ENCODE measurements at regions not wholly inside any gene's neighbourhood (a gene's known extent, or its start where the extent isn't known, plus 50 kb on each side); places are given as distances from the start of the nearest gene placed in this dataset.
"Not testable (repeated sequence)": the region's sequence is repeated elsewhere in the genome, so short reads cannot be mapped to it uniquely, and the experiment has no call there.

DNA sequence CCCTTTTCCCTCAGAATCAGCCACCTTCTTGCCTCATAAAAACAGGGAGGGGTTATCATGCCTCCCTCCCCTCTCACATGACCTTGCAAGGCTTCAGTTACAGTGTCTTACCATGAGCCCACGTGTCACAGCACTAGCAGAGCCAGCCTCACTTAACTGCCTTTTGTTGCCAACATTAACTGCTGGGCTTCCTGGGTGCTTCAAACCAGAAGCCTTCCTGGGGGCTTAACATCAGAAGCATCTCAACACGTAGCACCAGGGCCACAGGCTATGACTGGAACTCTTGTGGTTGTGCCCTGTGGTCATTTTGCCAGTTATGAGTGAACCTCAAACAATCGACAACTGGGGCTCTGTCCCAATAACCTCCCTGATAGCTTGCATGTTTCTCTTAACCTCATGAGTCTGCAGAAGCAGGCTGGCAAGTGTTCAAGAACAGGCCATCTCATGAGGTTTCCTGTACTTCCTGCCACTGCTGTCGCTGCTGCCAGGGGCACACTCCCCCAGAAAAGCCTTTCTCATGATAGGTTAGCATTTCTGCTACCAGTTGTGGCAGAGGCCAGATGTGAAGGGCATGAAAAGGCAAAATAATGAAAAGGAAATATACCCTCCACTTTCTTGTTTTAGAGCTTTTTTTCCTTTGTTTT, 132.2 kb downstream of the GLUL start:
- DNase-seq: peak; percentile 95

DNA sequence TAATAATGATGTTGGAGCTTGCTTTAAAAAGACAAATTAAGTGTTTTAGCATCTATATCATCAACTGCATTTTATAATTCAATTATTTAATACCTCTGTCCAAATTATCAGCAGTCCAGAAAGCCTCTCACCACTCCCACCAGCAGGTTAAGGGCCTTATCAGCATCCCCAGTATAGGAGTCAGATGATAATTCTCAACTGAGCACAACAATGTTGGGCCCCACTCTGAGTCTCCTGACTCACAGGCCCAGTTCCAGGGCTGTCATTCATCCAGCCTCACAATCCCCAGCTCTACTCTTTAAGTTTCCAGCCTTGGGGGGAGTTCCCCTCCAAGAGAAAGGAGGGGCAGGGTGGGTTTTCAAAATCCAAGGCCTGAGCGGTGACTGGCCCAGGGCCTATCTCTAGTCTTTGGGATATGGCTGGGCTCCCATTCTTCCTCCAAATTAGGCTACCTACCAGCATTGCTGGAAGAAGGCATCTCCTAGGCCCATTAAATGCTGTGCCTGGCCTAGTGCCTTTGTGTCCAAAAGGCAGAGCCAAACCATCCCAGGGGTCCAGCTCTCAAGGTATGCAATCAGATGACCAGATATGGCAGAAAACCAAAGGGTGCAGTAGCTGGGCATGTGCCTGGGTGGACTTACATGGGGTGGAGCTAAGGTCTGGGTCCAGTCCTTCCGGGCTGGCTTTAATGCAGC, 134.1 kb downstream of the GLUL start:
- no peak for DNase-seq

DNA sequence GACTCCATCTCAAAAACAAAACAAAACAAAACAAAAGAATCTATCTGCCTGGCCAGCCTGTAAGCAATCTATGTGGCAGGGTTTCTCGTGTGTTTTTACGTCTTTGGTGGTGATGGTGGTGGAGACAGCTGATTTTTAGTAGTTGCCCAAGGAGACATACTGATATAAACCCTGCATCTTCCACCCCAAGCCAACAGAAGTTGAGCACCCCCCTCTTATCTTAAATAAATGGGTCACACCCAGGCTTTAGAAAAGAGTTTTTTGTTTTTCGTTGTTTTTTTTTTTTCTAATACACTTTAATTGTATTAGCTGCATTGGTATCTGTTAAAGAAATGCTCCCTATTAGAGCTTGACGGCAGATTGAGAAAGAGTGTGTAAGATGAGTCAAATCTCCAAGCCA, 134.7 kb downstream of the GLUL start:
- no peak for DNase-seq

DNA sequence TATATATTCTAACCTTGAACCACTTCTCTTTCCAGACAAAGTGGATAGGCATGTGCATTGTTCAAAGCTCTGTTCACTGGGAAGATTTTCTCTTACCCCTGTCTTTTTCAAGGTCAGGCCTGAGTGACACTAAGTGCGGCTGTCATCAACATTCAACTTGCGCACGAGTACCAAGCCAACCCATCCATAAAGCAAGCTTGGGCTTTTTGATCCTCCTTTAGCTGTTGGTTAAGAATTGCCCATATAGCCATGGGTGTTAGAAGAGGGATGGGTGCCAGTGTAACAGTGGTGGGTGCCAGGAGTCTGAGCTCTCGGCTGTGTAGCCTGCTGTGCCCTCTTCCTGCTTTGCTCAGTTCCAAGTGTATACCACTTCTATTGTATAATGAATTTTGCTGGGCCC, 136.1 kb downstream of the GLUL start:
- DNase-seq: no peak

DNA sequence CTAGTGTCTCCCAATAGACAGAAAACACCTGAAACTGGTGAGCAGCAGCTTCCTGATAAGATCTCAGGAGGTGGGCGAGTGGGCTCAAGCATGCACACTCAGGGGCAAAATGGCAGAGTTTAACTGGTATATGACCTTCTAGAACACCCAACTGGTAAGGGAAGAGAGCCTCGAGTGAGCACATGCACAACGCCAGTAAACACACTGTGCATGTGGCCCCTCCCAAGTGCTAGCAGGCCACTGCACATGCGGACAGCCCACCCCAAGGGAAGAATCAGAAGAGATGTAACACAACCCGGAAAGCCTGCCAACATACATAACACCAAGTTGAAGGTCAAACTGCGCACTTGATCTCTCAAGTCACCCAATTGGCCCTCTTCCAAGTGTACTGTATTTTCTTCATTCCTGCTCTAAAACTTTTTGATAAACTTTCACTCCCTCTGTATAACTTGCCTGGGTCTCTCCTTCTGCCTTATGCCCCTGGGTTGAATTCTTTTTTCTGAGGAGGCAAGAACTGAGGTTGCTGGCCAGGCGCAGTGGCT, 138.2 kb downstream of the GLUL start:
- no peak for DNase-seq

DNA sequence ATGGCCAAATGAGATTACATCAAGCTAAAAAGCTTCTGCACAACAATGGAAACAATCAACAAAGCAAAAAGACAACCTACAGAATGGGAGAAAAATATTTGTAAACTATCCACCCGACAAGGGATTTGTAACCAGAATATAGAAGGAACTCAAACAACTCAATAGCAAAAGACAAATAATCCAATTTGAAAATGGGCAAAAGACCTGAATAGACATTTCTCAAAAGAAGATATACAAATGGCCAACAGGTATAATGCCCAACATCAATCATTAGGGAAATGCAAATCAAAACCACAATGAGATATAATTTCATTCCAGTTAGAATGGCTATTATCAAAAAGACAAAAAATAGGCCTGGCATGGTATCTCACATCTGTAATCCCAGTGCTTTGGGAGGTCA, 140.0 kb downstream of the GLUL start:
- no peak for DNase-seq

DNA sequence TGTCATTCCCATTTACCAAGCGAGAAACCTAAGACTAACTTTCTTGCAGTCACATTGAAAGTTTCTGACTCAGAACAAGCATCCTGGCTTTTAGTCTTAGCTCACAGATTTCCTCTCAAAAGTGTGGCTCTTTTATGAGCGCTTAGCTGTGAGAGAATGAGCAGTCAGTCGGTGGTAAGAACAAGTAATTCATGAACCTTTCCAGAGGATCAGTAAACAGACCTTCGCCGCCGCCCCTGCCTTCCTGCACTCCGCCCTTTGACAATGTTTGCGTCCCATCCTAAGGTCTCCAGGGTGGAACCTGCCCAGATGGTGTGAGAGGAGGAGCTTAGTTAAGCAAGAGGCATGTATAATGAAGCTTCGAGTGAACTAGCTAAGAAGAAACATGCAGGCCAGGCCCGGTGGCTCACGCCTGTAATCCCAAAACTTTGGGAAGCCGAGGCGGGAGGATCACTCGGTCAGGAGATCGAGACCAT, 142.4 kb downstream of the GLUL start:
- DNase-seq: no peak

DNA sequence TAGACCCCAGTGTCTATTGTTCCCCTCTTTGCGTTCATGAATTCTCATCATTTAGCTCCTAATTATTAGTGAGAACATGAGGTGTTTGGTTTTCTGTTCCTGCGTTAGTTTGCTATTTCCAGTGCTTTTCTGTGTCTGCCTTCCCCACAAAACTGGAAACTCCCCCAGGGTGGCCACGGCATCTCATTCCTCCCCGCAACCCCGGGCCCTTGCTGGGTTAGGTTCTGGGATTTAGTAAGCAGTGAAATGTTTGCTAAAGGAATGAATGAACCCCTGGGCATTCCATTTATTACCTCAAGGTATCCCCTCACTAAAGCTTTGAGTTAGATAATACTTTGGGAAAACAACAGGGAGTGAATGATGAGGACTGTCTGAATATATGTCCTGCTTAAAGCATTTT, 142.9 kb downstream of the GLUL start:
- DNase-seq: no peak

DNA sequence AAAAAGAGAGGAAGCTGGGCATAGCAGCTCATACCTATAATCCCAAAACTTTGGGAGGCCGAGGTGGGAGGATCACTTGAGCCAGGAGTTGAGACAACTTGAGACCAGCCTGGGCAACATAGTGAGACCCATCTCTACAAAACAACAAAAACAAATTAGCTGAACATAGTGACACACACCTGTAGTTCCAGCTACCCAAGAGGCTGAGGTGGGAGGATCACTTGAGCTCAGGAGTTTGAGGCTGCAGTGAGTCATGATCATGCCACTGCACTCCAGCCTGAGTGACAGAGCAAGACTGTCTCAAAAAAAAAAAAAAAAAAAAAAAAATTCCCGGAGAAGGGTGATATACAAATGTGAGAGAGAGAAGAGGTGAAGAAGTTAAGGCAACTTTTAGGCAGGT, 143.8 kb downstream of the GLUL start:
- DNase-seq: not testable (repeated sequence)

DNA sequence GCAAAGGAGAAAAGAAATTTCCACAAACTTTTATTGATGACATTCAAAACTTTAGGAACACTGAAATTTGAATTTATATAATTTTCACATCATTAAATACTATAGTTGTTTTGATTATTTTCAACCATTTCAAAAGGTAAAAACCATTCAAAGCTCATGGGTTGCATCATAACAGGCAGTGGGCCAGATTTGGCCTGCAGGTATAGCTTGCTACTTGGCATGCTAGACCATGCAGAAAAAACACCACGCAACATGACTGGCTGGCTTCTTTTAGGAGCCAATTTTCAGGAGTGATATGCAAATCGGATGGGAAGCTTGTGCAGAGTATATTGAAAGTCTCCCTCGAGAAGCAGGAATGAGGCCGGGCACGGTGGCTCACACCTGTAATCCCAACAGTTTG, 144.8 kb downstream of the GLUL start:
- no peak for DNase-seq

DNA sequence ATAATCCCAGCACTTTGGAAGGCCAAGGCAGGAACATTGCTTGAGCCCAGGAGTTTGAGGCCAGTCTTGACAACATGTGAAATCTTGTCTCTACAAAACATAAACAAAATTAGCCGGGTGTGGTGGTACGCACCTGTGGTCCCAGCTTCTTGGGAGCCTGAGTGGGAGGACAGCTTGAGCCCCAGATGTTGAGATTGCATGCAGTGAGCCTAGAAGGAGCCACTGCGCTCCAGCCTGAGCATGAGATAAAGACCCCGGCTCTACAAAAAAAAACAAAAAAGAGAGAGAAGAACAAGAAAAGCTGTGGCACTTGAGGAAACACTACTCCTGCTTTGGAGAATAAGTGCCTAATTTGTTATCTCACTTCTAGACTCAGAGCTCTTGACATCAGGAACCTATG, 146.6 kb downstream of the GLUL start:
- no peak for DNase-seq

DNA sequence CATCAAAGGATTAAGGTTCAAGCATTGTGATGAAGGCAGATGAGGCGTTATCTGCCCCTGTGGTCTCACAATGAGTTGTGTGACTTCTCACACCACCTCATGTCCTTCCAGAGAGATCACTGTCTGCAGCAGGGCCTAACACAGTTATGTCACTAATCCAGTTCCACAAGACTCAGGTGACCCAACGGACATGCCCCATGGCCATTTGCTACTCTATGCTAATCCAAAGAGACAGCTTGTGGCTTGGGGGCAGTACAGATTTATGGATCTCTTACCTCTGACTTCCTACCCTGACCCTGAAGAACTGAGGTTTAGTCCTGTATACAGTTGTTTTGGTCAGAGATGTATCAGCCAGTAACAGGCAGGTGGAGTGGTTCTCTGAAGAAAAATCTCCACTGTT, 147.1 kb downstream of the GLUL start:
- no peak for DNase-seq

DNA sequence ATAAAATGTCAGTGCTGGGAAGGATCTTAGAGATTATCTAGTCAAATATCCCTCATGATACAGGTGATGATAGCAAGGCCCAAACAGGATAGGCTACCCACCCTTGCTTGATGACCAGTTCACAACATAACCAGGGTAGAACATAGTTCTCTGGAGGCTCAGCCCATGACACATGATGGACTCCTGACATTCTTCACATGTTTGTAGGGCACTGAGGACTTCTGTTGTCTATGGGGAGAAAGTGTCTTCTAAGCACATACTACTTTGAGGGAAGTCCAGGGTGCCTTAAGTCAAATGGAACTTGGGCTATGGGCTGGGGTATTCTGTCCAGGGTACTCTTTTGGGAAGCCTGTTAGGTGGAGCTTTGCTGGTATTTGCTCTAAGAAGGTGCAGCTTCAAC, 148.9 kb downstream of the GLUL start:
- no peak for DNase-seq

DNA sequence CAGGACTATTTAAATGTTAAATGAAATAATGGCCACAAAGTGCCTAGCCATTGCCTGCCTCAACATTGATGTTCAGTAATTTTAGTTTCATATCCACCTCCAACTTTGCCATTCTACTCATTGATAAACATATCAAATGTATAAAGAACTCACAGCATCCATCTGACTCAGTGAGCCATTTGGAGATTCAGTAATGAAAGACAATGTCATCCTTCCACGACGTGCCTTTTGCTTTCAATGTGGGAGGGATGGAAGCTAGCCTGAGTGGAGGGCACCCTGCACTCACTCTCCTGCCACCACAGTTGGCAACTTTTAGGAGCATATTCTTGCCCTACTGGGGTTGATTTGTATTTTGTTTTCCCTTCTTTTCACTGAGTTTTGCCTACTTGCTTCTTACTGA, 151.5 kb downstream of the GLUL start:
- no peak for DNase-seq

DNA sequence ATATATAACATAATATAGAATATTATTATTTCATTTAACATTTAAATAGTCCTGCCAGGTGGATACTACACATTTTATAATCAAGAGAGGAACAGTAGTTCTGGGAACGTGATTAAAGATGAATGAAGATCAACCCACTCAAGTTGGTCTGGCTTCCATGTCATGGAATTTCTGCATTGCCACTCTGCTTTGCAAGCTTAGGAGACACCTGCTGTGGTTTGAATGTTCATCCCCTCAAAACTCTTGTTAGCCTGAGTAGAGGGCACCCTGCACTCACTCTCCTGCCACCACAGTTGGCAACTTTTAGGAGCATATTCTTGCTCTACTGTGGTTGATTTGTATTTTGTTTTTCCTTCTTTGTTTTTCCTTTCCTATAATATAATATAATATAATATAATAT, 153.2 kb downstream of the GLUL start:
- no peak for DNase-seq

DNA sequence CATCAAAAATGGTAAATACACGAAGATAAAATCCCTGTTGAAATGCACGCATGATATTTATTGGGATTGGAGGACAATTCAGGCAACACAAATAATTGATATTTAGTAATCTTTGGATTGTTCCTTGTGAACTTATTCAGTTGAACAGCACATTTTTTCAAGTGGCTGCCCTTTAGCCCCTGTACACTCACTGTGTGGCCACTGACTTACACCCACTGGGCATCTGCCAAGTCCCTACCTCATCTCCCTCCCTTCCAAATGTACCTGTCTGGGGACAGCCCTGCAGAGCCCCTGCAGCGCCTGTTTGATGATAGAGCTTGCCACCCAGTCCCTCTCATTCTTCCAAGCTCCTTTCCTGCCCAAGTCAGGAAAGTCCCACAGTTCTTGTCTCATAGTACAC, 154.3 kb downstream of the GLUL start:
- no peak for DNase-seq

DNA sequence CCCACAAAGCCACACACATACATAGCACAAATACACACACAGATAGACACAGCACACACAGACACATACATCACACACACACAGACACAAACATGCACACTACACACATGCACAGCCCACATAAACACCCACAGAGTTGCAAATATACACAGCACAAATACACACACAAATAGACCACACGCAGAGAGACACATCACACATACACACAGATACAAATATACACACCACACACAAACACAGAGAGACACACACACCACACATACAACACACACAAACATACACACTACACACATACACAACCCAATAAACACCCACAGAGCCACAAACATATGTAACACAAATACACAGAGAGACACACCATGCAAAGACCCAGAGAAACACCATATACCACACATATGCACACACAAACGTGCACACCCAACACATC, 154.9 kb downstream of the GLUL start:
- DNase-seq: no peak

DNA sequence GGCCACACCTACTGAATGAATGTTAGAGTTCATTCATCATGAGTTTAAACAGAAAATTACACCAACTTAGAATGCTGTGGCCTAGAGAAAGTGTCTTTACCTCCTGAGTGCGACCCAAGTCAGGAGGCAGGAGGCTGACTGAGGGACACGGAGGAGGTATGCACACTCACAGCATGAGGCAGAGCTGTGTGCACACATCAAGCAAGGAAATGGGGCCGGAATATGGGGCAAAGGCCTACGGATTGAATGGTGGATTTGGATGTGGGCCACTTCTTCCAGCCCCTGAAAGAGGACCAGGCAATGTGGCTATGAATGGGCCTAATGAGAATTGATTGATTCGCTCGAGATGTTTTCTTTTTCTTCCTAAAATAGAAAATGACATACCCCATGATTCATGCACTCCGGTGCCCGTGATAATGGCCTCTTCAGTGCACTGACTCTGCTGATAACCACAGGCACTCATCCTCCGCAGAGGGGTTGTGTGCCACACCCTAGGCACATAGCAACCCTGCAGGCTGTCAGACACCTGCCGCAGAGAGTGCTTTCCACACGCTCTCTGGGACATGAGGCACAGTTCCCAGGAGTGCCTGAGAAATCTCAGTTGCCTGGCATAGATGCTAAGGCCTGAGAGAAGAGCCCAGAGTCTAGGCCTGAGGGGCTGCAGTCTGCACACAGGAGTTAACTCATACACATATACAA, 155.5 kb downstream of the GLUL start:
- DNase-seq: no peak

DNA sequence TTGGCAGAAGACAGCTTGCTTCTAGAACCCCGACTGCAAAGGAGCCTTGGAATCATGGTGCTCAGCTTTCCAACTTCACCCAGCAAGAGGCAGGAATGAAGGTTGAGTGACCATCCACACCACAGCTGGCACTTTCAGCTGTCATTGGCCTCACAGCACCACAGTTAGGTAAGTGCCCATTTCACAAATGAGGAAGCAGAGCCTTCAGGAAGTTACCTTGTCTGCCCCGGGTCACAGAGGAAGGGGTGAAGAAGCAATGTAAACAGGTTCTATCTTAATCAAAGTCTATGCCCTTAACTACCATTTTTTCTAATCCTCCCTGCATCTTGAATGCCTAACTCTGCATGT, 156.0 kb downstream of the GLUL start:
- no peak for DNase-seq

DNA sequence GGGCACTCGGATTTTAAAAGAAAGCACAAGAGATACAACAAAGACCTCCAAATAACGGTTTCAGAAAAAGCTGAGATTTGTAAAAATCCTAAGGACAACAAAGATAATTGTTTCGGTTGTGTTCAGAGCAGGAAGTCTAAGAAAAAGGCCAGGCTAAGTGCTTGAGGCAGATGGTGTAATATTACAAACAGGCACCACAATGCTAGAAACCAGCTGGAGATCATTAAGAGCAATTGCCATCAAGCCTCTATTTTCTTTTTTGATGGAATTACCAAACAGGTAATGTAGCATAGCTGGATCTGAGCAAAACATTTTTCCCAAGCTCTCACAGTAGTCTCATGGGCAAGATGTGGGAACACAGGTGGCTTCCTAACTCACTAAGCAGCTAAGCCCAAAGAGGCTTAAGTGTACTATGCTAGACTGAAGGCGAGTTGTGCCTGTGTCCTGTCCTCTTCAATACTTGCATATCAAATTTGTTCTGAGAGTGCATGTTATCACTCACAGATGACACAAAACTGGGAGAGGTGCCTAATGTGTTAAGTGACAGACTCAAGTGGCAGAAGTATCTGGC, 161.6 kb downstream of the GLUL start:
- no peak for DNase-seq

DNA sequence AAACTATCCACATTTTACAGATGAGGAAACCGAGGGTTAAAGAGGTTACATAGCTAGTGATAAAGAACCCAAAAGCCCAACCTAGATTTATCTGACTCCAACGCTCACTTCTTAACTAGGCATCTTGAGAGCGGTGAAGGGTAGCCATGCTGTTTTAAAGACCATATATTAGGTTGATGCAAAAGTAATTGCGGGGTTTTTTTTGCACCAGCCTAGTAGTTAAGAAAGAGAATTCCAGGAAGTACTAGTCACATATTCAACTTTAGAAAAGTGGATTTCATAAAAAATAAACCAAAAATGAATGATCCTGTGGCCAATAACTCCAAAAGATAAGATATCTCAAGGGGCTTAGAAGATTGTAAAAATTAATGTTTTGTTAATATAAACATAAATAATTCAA, 162.1 kb downstream of the GLUL start:
- DNase-seq: no peak

DNA sequence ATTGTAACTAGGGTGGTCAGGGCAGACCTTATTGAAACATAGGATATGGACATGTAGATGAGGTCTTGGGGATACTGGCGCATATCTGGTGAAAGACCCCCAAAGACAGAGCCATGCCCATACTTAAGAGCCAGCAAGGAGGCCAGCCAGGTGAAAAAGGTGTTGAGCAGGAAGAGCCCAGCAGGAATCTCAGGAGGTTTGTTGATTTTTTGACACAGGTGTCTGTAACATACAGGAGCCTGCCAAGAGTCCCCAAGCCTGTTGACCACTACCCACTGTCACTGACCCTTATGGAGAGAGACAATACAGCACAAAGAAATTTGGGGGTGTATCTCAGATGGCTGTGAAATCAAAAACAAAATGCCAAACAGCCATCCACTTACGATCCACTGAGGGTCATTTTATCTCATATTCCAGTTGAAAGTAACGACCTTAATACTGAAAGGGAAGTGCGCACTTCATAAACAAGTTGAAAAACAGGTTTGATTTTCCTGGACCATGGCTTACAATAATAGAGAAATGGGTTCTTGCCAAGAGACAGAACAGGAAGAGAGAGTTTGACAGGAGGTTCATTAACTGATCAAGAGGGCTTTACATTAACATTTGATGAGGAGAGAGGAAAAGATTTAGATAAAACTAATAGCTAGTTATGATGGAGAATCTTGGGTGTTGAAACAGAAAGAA, 163.6 kb downstream of the GLUL start:
- no peak for DNase-seq

DNA sequence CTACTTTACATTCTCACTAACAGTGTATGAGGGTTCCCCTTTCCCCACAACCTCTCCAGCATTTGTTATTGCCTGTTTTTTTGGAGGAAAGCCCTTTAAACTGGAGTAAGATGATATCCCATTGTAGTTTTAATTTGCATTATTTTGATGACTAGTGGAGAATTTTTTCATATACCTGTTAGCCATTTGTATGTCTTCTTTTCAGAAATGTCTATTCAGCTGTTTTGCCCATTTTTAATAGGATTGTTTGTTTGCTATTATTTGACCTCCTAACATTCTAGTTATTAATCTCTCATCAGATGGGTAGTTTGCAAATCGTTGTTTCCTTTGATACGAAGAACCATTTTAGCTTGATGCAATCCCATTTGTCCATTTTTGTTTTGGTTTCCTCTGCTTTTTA, 165.0 kb downstream of the GLUL start:
- no peak for DNase-seq
